NCI-H526 (cell line): ENCODE measurements at regions not wholly inside any gene's neighbourhood (a gene's known extent, or its start where the extent isn't known, plus 50 kb on each side); places are given as distances from the start of the nearest gene placed in this dataset.

Source experiments
- DNase-seq, 2 experiments: peaks; one replicate each; lab custom pipeline; 2025; lab: John Stamatoyannopoulos, UW

GRCh38 chr22:27615408-27615807 lies 186.1 kb downstream of the MN1 start:
- DNase-seq, result no peak

- no peak for DNase-seq
These were observed 185.5 kb downstream of the MN1 start for GRCh38 chr22:27616033-27616432.

GRCh38 chr22:27617214-27617881 lies 184.2 kb downstream of the MN1 start:
- DNase-seq, result peak in 1 of 2 experiments; percentile 27

GRCh38 chr22:27620367-27621154 lies 181.0 kb downstream of the MN1 start:
- no peak for DNase-seq

- no peak for DNase-seq
These were observed 180.0 kb downstream of the MN1 start for GRCh38 chr22:27621486-27622070.

GRCh38 chr22:27624042-27624441 lies 177.5 kb downstream of the MN1 start:
- DNase-seq, result no peak

GRCh38 chr22:27624705-27625104 lies 176.9 kb downstream of the MN1 start:
- no peak for DNase-seq

- DNase-seq, result no peak
These were observed 175.5 kb downstream of the MN1 start for GRCh38 chr22:27625769-27626674.

- DNase-seq, result no peak
These were observed 174.7 kb downstream of the MN1 start for GRCh38 chr22:27626675-27627443.

GRCh38 chr22:27627444-27627833 lies 174.1 kb downstream of the MN1 start:
- DNase-seq, result no peak

- no peak for DNase-seq
These were observed 173.7 kb downstream of the MN1 start for GRCh38 chr22:27627901-27628300.

- DNase-seq, result no peak
These were observed 173.2 kb downstream of the MN1 start for GRCh38 chr22:27628341-27628740.

GRCh38 chr22:27628891-27629631 lies 172.5 kb downstream of the MN1 start:
- DNase-seq, result peak in 1 of 2 experiments; percentile 47

- no peak for DNase-seq
These were observed 171.5 kb downstream of the MN1 start for GRCh38 chr22:27629908-27630673.

GRCh38 chr22:27630754-27631153 lies 170.8 kb downstream of the MN1 start:
- DNase-seq, result no peak

GRCh38 chr22:27631641-27632040 lies 169.9 kb downstream of the MN1 start:
- no peak for DNase-seq

- peak in 1 of 2 experiments; percentile 44 for DNase-seq
These were observed 168.9 kb downstream of the MN1 start for GRCh38 chr22:27632451-27633295.

- DNase-seq, result no peak
These were observed 168.2 kb downstream of the MN1 start for GRCh38 chr22:27633296-27633871.
